NOMO-1 treated with dmso at 0.1 percent for 144 hours (cell line): ENCODE measurements at regions not wholly inside any gene's neighbourhood (a gene's known extent, or its start where the extent isn't known, plus 50 kb on each side); places are given as distances from the start of the nearest gene placed in this dataset.

Experiments used
- DNase-seq: peaks from one replicate; lab custom pipeline; 2025; ENCODE audit not compliant: unreplicated experiment; lab: John Stamatoyannopoulos, UW

DNA sequence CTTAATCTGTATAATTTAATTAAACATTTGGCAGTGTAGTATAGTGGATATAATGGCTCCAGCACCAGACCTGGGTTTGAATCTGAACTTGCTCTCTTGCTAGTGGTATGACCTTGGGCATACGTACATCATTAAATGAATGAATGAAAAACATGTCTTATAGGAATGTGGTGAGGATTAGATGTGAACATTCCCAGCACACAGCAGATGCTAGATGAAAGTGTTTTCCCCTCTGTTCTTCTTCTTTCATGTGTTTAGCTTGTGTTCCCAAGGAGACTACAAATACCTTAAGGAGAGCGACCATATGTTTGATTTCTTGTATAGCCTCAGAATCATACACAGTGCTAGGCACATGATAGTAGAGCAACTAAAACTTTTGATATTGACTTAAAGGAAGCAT, 56.5 kb downstream of the CT47B1 start:
- DNase-seq = no peak

- DNase-seq = no peak
Observed at GRCh38 chrX:120813982-120814381, 61.7 kb downstream of the CT47B1 start.

GRCh38 chrX:120801426-120801825, 74.2 kb downstream of the CT47B1 start:
- no peak for DNase-seq

DNA sequence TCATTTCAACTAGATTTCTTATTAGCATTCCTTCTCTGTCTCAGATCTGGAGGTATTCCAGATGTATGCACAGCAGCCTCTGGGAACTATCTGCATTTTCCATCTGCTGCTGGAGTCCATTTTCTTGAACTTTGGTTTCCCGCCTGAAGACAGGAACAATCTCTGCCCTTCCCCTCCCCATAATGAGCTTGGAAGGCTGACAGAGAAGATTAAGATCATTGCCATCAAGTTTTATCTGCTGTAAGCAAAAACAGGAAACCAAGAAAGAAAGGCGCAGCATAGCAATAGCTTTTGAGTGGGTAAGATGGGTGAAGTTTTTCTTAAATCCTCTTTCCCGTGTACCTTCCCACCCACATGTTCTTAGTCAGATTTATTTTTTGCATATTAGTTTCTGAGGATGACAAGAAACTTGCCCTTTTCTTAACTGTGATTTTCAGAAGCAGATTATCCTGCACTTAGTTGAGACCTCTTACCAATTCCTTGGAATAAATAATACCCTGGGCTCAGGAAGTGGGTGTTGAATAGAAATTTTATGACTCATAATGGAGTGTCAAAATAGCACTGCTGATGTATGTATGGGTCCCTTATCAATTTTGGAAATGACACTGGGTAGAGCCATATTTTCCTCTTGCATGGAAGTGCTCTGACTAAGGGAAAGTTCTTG, 78.3 kb downstream of the CT47B1 start:
- no peak for DNase-seq

- DNase-seq = no peak
Observed at GRCh38 chrX:120795301-120795700, 80.4 kb downstream of the CT47B1 start.

DNA sequence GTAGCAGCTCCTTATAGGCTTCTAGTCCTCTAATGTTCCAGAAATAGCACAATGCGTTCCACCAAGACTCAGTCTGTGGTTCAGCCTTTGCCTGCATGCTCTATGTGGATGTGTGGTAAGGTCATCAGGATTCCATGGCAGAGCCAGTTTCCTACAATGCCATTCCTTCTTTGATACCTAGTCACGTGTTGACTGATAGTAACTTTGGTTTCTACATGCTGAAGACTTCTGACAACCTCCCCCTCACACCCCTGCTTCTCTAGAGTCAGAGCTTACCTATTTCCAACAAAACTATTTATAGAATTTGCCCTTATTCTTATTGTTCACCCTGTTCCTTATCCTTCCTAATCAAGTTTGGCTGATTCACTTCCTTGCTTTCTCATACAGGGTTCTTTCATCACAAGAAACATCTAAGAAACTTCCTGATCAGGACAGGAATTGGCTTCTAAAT, 81.1 kb downstream of the CT47B1 start:
- no peak for DNase-seq

GRCh38 chrX:120793098-120793497, 82.6 kb downstream of the CT47B1 start:
- no peak for DNase-seq

DNA sequence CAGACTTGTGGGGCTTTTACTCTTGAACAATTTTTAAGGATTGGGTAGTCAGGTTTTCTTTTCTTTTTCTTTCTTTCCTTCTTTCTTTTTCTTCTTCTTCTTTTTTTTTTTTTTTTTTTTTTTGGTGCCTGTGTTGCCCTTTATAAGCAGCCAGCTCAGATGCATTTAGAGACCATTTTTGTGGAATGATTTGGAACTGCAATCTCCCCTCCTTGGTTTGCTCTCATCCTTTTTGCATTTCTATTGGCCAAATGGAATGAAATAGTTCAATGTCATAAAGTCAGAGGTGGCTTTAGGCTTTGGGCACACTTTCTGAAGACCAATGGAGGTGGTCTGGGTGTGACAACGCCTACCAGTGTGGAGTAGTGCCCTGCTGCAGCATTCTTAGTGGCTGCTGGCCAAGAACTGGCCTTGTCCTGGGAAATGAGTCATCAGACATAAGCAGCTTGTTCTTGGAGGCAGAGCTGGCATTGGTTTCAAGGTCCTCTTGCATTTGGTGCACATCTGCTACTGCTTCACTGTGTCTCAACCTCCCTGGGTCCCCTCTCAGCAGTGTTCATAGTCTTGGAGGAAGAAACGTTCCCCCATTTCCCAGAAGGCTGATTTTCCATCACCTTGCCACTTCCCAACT, 84.5 kb downstream of the CT47B1 start:
- DNase-seq = no peak

GRCh38 chrX:120790552-120790951, 85.1 kb downstream of the CT47B1 start:
- DNase-seq = no peak

GRCh38 chrX:120790118-120790517, 85.5 kb downstream of the CT47B1 start:
- peak; percentile 40 for DNase-seq

GRCh38 chrX:120781403-120781802, 94.3 kb downstream of the CT47B1 start:
- no peak for DNase-seq

GRCh38 chrX:120775959-120776358, 99.7 kb downstream of the CT47B1 start:
- DNase-seq = no peak

- DNase-seq = no peak
Observed at GRCh38 chrX:120774606-120775005, 101.1 kb downstream of the CT47B1 start.

DNA sequence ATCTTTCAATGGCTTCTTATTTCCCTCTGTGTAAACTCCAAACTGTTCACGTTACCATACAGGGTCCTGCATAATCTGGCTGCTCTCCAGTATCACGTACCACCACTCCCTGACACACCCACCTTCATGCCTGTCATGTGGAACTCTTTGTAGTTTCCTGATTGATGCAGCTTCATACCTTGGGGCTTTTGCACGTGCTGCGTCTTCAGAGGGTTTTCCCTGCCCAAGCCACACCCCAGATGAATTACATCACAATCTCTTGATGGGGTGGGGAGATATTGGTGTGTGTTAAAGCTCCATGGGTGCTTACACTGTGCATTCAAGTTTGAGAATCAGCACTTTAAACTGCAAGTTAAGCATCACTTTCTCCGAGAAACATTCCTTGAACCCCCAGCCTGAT, 101.9 kb downstream of the CT47B1 start:
- DNase-seq = no peak

DNA sequence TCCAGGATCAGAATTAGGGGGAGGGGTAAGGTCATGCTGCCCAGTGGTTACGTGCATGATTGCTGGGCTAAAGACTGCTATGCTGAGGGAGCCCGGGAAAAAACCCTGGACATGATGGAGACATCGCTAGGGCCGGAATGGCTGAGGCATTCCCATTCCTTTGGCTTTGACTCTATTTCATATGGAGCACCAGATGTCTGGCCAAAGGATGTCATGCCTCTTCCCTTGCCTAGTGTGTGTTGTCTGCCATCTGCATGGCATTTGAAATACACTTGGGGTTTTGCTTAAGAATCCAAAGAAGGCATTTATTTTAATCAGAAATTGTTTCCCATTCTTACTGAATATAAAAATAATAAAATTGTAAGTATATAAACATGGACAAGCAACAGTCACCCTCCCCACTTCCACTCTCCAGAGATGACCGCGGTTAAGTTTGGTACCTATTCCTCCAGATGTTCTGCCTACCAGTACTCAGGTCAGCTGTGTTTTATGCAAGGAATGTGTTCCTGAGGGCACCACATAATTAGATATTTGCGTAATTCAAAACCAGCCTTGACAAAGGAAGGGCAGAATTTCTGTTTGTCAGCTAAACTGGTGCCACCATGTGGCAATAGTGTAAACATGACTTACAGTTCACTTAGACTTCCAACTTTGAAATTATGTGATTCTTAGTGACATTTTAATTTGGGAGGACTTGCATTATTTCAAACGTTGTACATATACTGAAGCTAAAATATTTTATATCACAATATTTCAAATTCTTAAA, 105.9 kb downstream of the CT47B1 start:
- DNase-seq = no peak

DNA sequence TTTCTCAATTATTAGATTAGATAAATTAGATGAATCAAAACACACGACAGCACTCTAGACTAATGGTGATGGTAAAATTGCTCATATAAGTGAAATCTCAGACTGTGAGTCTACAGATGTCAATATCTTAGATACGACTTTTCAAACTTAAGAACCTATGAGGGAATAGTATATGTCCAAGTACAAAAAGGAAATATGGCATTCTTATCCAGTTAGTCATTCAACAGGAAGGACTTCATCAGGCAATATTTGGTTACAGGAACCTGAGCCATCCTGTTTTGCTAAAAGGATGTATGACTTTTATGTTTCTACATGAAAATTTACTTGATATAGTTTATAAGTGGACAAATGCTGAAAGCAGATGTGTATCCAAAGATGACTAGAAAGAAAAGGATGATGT, 107.0 kb downstream of the CT47B1 start:
- DNase-seq = no peak

GRCh38 chrX:120768254-120768653, 107.4 kb downstream of the CT47B1 start:
- DNase-seq = no peak

GRCh38 chrX:120763269-120763668, 112.4 kb downstream of the CT47B1 start:
- no peak for DNase-seq

GRCh38 chrX:120761810-120762209, 113.9 kb downstream of the CT47B1 start:
- no peak for DNase-seq

DNA sequence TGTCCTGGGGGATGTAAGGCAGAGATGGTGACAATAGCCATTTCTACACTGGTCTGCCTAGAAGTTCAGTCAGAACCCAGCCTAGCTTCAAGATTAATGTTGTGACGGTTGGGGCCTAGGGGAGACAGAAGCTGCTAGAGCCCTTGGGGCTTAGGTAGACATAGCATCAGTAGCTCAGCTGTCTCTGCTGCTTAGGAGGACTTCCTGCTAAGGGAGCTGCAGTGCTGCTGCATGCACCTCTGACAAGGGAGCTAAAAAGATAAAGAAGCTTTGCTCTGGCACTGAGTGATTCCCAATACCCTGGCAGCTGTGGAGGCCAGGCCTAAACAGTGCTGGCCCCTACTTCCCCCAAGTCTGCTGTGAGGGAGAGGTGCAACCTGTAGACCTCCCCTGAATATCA, 116.0 kb downstream of the CT47B1 start:
- DNase-seq = no peak

- no peak for DNase-seq
Observed at GRCh38 chrX:120755066-120755846, 120.4 kb downstream of the CT47B1 start.
